CD4-positive, alpha-beta memory T cell (primary cell): ENCODE measurements at regions not wholly inside any gene's neighbourhood (a gene's known extent, or its start where the extent isn't known, plus 50 kb on each side); places are given as distances from the start of the nearest gene placed in this dataset.

ENCODE experiments used
- CTCF ChIA-PET: fragments of 350-600 bp; sonication (Branson Sonifier 250); formaldehyde crosslinking; loops from one replicate; lab custom pipeline; 2021; ENCODE audit warnings: inconsistent platforms; ENCODE audit not compliant: partially characterized antibody; lab: Charles Lee
- POLR2A ChIA-PET: fragments of 350-600 bp; sonication (Branson Sonifier 250); formaldehyde crosslinking; loops from one replicate; lab custom pipeline; 2021; ENCODE audit not compliant: partially characterized antibody; lab: Charles Lee
- DNase-seq, 5 donors: peaks; one replicate each; pipeline versions ENCODE4 v3.0.0 to v3.0.0-alpha.2; 2020 to 2022; ENCODE audit warnings: mixed read lengths in 1 of 5
- H3K27ac ChIP-seq: one replicate; pipeline ENCODE4 v1.7.0; 2013; ENCODE audit warnings: low read depth, low read length
- H3K27me3 ChIP-seq: 2 replicates; pipeline ENCODE4 v1.7.0; 2013; ENCODE audit warnings: mild to moderate bottlenecking, low read length, moderate library complexity; ENCODE audit not compliant: insufficient read depth
- H3K36me3 ChIP-seq: 2 replicates; pipeline ENCODE4 v1.7.0; 2013; ENCODE audit warnings: mild to moderate bottlenecking, low read length, moderate library complexity; ENCODE audit not compliant: insufficient read depth
- H3K4me1 ChIP-seq: 2 replicates; pipeline ENCODE4 v1.7.0; 2013; ENCODE audit warnings: mild to moderate bottlenecking, low read length, moderate library complexity; ENCODE audit not compliant: insufficient read depth
- H3K4me3 ChIP-seq, 2 donors: one replicate each; pipeline ENCODE4 v1.7.0; 2013; ENCODE audit warnings: low read length in 2 of 2, mild to moderate bottlenecking in 1 of 2
- H3K9me3 ChIP-seq, 2 donors: one replicate each; pipeline ENCODE4 v1.7.0; 2013; ENCODE audit warnings: low read length in 2 of 2, control low read depth in 1 of 2; ENCODE audit not compliant: control insufficient read depth in 1 of 2
- H3K27ac Mint-ChIP-seq, 7 donors: one replicate each; pipeline ENCODE4 v1.8.0; 2020 to 2021; ENCODE audit warnings: mixed read lengths in 7 of 7, mild to moderate bottlenecking in 6 of 7, inconsistent platforms in 3 of 7, moderate library complexity in 3 of 7
- H3K27me3 Mint-ChIP-seq, 2 donors: one replicate each; pipeline ENCODE4 v1.8.0; 2020 to 2021; ENCODE audit warnings: mixed read lengths in 2 of 2
- H3K36me3 Mint-ChIP-seq, 2 donors: one replicate each; pipeline ENCODE4 v1.8.0; 2020 to 2021; ENCODE audit warnings: mixed read lengths in 2 of 2, inconsistent platforms in 1 of 2, mild to moderate bottlenecking in 1 of 2
- H3K4me1 Mint-ChIP-seq, 4 donors: one replicate each; pipeline ENCODE4 v1.8.0; 2020 to 2021; ENCODE audit warnings: mixed read lengths in 4 of 4, mild to moderate bottlenecking in 1 of 4
- H3K4me3 Mint-ChIP-seq, 8 donors: one replicate each; pipeline ENCODE4 v1.8.0; 2020 to 2021; ENCODE audit warnings: mixed read lengths in 8 of 8, mild to moderate bottlenecking in 7 of 8, moderate library complexity in 6 of 8, inconsistent platforms in 3 of 8
- H3K9me3 Mint-ChIP-seq, 8 donors: one replicate each; pipeline ENCODE4 v1.8.0; 2020 to 2021; ENCODE audit warnings: mixed read lengths in 8 of 8, mild to moderate bottlenecking in 5 of 8, inconsistent platforms in 3 of 8, moderate library complexity in 1 of 8
- intact Hi-C: fragments of 100-400 bp; cut with micrococcal nuclease; formaldehyde crosslinking; loops from one replicate; pipeline ENCODE4 v1.15.1; 2023

DNA sequence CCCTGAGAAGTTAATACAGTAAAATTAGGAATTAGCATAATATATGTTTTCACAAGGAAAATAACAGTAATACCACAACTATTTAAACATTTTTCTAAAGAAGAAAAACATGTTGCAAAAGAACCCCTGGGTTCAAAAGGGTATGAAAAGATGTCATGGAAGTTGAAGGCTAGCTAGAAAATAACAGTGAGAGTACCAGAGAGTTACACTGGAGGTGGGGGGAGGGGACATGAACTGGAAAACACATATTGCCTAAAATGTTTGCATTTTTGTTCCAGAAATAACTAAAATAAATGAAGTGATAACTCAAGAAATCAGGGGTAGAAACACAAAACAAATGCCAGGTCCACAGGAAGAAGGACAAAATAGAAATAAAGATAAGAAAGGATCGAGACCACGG, 336.6 kb upstream of the MAD2L1 start:
- Mint-ChIP-seq H3K4me3 (no peak overlapping the region), H3K27ac (no peak overlapping the region), H3K27me3 (no peaks in the 10 kb centered on the region), H3K9me3 (peaks cover 0 to 12% (median 7%) of the 10 kb centered on the region in 8 donors), H3K4me1 (no peaks in the 10 kb centered on the region), H3K36me3 (peaks cover 0 to 1% of the 10 kb centered on the region in 2 donors)
- Histone ChIP-seq H3K27me3 (no peaks in the 10 kb centered on the region), H3K27ac (no peak overlapping the region), H3K36me3 (no peaks in the 10 kb centered on the region), H3K4me3 (no peak overlapping the region), H3K4me1 (no peaks in the 10 kb centered on the region), H3K9me3 (no peaks in the 10 kb centered on the region)
- DNase-seq: no peak
- POLR2A ChIA-PET: no interaction called here
- intact Hi-C loops: no loop called here
- CTCF ChIA-PET: interaction anchor here (0.7 kb wide), 1 partner anchor 55 kb away, joined by 3 read pairs; no protein-coding TSS in a partner anchor

DNA sequence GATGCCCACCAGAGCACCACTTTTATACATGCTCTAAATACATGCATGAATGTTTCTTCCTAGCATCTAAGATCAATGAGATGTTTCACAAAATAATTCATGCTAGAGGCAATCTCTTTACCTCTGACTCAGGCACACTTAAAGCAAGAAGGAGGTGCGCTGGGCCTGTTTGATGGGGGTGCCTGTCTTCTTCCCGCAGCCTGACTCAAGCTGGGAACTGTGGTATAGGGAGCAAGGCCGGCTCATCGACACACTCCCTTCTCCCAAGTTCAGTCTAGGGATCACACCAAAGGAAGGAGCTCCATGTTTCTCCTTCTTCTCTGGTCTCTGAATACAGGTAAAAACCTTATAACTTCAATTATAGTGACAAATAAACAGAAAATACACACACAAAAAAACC, 333.8 kb upstream of the MAD2L1 start:
- Histone ChIP-seq H3K4me1 (no peaks in the 10 kb centered on the region), H3K9me3 (no peaks in the 10 kb centered on the region), H3K4me3 (no peak overlapping the region), H3K36me3 (no peaks in the 10 kb centered on the region), H3K27me3 (no peaks in the 10 kb centered on the region), H3K27ac (no peak overlapping the region)
- peaks cover 0 to 5% (median 1%) of the 10 kb centered on the region in 8 donors for H3K9me3 Mint-ChIP-seq
- no peaks in the 10 kb centered on the region for H3K36me3 Mint-ChIP-seq
- DNase-seq: no peak
- no peak overlapping the region for H3K4me3 Mint-ChIP-seq
- no peaks in the 10 kb centered on the region for H3K27me3 Mint-ChIP-seq
- intact Hi-C loops: no loop called here
- POLR2A ChIA-PET: no interaction called here
- no peak overlapping the region for H3K27ac Mint-ChIP-seq
- H3K4me1 Mint-ChIP-seq: no peaks in the 10 kb centered on the region
- CTCF ChIA-PET: no interaction called here

DNA sequence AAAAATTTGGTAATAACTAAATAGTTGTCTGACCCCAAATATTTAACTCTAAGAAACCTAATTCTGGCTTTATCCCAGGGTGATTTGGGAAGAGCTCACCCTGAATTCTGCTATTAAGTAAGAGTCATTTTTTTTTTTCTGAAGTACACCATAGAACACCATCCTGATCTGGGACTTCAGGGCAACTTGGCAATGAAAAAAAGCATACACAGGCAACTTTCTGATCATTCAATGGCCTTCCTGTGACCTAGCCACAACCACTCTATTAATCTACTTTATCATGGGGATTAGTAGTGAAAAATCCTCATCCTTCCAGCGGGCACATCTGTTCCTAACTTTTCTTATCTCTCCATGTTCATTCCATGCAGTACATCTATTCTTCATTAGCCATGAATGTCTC, 333.2 kb upstream of the MAD2L1 start:
- Mint-ChIP-seq H3K27me3 (no peaks in the 10 kb centered on the region), H3K4me1 (no peaks in the 10 kb centered on the region), H3K9me3 (peaks cover 0 to 4% (median 1%) of the 10 kb centered on the region in 8 donors), H3K36me3 (no peaks in the 10 kb centered on the region), H3K4me3 (no peak overlapping the region), H3K27ac (no peak overlapping the region)
- H3K27me3 ChIP-seq: no peaks in the 10 kb centered on the region
- H3K27ac ChIP-seq: no peak overlapping the region
- H3K4me1 ChIP-seq: no peaks in the 10 kb centered on the region
- ChIA-PET CTCF (no interaction called here), POLR2A (no interaction called here)
- no peak for DNase-seq
- intact Hi-C loops: no loop called here
- no peak overlapping the region for H3K4me3 ChIP-seq
- H3K36me3 ChIP-seq: no peaks in the 10 kb centered on the region
- H3K9me3 ChIP-seq: no peaks in the 10 kb centered on the region

DNA sequence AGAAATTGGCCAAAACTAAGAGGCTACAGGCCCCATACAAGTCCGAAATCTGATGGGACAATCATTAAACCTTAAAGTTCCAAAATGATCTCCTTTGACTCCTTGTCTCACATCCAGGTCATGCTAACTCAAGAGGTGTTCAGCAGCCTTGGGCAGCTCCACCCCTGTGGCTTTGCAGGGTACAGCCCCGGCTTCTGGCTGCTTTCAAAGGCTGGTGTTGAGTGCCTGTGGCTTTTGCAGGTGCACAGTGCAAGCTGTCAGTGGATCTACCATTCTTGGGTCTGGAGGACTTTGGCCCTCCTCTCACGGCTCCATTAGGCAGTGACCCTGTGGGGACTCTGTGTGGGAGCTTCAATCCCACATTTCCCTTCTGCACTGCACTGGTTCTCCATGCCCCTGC, 329.1 kb upstream of the MAD2L1 start:
- ChIA-PET CTCF (no interaction called here), POLR2A (no interaction called here)
- Histone ChIP-seq H3K4me1 (no peaks in the 10 kb centered on the region), H3K36me3 (no peaks in the 10 kb centered on the region), H3K4me3 (no peak overlapping the region), H3K27me3 (no peaks in the 10 kb centered on the region), H3K9me3 (no peaks in the 10 kb centered on the region), H3K27ac (no peak overlapping the region)
- H3K27me3 Mint-ChIP-seq: no peaks in the 10 kb centered on the region
- no peaks in the 10 kb centered on the region for H3K36me3 Mint-ChIP-seq
- intact Hi-C loops: no loop called here
- no peak overlapping the region for H3K4me3 Mint-ChIP-seq
- H3K4me1 Mint-ChIP-seq: no peaks in the 10 kb centered on the region
- peaks cover 0 to 2% (median 0%) of the 10 kb centered on the region in 8 donors for H3K9me3 Mint-ChIP-seq
- H3K27ac Mint-ChIP-seq: no peak overlapping the region
- no peak for DNase-seq

DNA sequence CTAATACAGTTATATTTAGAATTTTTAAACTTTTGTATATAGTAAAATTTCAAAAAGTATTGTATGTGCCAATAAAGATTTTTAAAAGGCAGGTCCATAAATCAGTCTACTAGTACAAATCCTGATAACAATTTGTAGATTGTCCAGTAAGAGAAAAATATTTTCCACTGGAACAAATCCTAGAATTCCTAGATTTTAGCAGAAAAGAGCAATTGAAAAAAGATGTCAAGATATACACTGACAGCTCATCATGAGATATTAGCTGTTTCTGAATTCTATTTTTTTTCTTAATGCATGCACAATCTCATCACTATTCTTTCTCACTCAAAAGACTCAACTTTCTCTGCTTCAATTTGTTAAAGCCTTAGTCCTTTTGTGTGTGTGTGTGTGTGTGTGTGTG, 289.2 kb upstream of the MAD2L1 start:
- Histone ChIP-seq H3K27me3 (no peaks in the 10 kb centered on the region), H3K36me3 (no peaks in the 10 kb centered on the region), H3K4me3 (no peak overlapping the region), H3K27ac (no peak overlapping the region), H3K4me1 (no peaks in the 10 kb centered on the region), H3K9me3 (no peaks in the 10 kb centered on the region)
- ChIA-PET POLR2A (no interaction called here), CTCF (no interaction called here)
- no peak overlapping the region for H3K4me3 Mint-ChIP-seq
- intact Hi-C loops: no loop called here
- H3K27ac Mint-ChIP-seq: no peak overlapping the region
- H3K36me3 Mint-ChIP-seq: no peaks in the 10 kb centered on the region
- H3K27me3 Mint-ChIP-seq: peaks cover 0 to 2% of the 10 kb centered on the region in 2 donors
- no peak for DNase-seq
- H3K4me1 Mint-ChIP-seq: no peaks in the 10 kb centered on the region
- peaks cover 0 to 2% (median 0%) of the 10 kb centered on the region in 8 donors for H3K9me3 Mint-ChIP-seq

DNA sequence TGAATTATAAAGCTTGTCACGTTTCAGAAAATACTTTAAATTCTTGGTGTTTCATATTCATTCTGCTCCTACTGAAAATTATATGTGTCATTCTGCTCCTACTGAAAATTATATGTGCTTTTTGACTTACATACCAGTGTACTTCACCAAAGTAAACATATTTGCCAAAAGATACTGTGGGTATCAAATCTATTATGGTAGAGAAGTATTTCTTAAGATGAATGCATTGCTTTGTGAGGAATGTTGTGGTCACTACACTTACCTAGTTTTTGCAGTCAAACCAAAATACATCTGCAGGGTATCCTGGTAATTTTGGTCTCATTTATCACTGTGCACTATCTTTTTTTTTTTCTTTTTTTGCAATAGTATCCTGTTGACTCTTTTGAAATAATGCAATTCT, 287.7 kb upstream of the MAD2L1 start:
- Histone ChIP-seq H3K4me3 (no peak overlapping the region), H3K27me3 (no peaks in the 10 kb centered on the region)
- peaks cover 0 to 2% of the 10 kb centered on the region in 2 donors for H3K27me3 Mint-ChIP-seq

DNA sequence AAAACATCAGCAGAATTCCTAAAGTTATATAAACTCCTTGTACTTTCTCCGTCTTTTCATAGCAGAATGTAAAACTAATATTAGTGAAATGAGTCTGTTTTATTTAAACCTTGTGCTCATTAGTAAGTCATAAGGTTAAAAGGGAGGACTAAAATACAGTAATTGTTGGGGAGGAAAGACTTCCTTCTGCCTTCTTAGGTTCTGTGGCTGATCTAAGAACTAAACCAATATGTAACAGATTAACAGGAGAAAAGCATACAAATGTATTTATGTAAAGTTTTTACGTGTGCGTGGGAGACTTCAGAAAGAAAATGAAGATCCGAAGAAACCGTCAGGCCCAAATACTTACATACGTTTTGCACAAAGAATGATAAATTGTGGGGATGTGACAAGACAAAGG, 286.6 kb upstream of the MAD2L1 start:
- Histone ChIP-seq H3K4me3 (no peak overlapping the region), H3K9me3 (no peaks in the 10 kb centered on the region), H3K4me1 (no peaks in the 10 kb centered on the region), H3K27ac (no peak overlapping the region), H3K36me3 (no peaks in the 10 kb centered on the region), H3K27me3 (no peaks in the 10 kb centered on the region)
- no peaks in the 10 kb centered on the region for H3K36me3 Mint-ChIP-seq
- H3K9me3 Mint-ChIP-seq: peaks cover 0 to 2% (median 0%) of the 10 kb centered on the region in 8 donors
- H3K27ac Mint-ChIP-seq: no peak overlapping the region
- intact Hi-C loops: no loop called here
- ChIA-PET CTCF (no interaction called here), POLR2A (no interaction called here)
- peaks cover 0 to 2% of the 10 kb centered on the region in 2 donors for H3K27me3 Mint-ChIP-seq
- no peaks in the 10 kb centered on the region for H3K4me1 Mint-ChIP-seq
- no peak for DNase-seq
- H3K4me3 Mint-ChIP-seq: no peak overlapping the region

More for the DNA sequence above, 287.7 kb upstream of the MAD2L1 start:
- Mint-ChIP-seq H3K27ac (no peak overlapping the region), H3K4me1 (no peaks in the 10 kb centered on the region), H3K36me3 (no peaks in the 10 kb centered on the region), H3K4me3 (no peak overlapping the region), H3K9me3 (peaks cover 0 to 2% (median 0%) of the 10 kb centered on the region in 8 donors)
- CTCF ChIA-PET: no interaction called here
- Histone ChIP-seq H3K9me3 (no peaks in the 10 kb centered on the region), H3K27ac (no peak overlapping the region), H3K36me3 (no peaks in the 10 kb centered on the region), H3K4me1 (no peaks in the 10 kb centered on the region)
- DNase-seq: no peak
- intact Hi-C loops: no loop called here
- POLR2A ChIA-PET: no interaction called here

DNA sequence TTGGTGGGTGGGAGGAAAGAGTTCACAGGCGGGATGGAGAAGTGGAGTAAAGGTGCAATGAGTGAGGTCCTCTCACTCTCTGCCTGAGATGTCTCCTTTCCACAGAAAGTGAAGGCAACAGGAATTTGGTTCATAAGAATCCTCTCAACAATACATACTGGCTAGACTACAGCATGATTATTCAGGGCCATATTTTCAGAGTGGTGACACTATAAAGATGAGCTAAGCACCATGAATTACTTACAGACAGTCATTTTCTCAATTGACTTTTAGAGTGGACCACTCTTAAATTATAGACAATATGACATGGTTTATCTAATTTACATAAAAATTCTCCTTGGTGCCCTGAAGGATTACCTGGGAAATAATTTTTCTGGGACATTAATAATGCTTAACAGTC, 286.1 kb upstream of the MAD2L1 start:
- Histone ChIP-seq H3K4me1 (no peaks in the 10 kb centered on the region), H3K27ac (no peak overlapping the region), H3K9me3 (no peaks in the 10 kb centered on the region), H3K36me3 (no peaks in the 10 kb centered on the region), H3K4me3 (no peak overlapping the region), H3K27me3 (no peaks in the 10 kb centered on the region)
- Mint-ChIP-seq H3K4me1 (no peaks in the 10 kb centered on the region), H3K4me3 (no peak overlapping the region), H3K27ac (no peak overlapping the region), H3K27me3 (peaks cover 0 to 2% of the 10 kb centered on the region in 2 donors), H3K36me3 (no peaks in the 10 kb centered on the region), H3K9me3 (peaks cover 0 to 2% (median 0%) of the 10 kb centered on the region in 8 donors)
- intact Hi-C loops: no loop called here
- CTCF ChIA-PET: no interaction called here
- DNase-seq: no peak
- POLR2A ChIA-PET: no interaction called here
